Right lobe of liver (tissue), 6 donors: ENCODE measurements at regions not wholly inside any gene's neighbourhood (a gene's known extent, or its start where the extent isn't known, plus 50 kb on each side); places are given as distances from the start of the nearest gene placed in this dataset.
A peak's percentile ranks its signal among the peaks of the same experiment; 100 is the strongest.
"Not testable (repeated sequence)": the region's sequence is repeated elsewhere in the genome, so short reads cannot be mapped to it uniquely, and the experiment has no call there.

Experiments
- ATAC-seq, 4 donors: fragments of 200-7000 bp; cut with Tn5 transposase; one replicate each; pipeline ENCODE4 v1.9.1; 2020; ENCODE audit warnings: mild to moderate bottlenecking in 4 of 4, moderate library complexity in 4 of 4
- DNase-seq, 3 donors: peaks; one replicate each; pipeline ENCODE4 v3.0.0-alpha.2; 2020
- H3K27ac ChIP-seq, 3 donors: fragments of 200-600 bp; one replicate each; pipeline ENCODE4 v1.8.0; 2022
- H3K27me3 ChIP-seq, 2 donors: fragments of 200-600 bp; one replicate each; pipeline ENCODE4 v1.8.0; 2022
- H3K36me3 ChIP-seq, 4 donors: fragments of 200-600 bp; sonication (generic) in 1 of 4; one replicate each; pipeline versions ENCODE4 v1.5.1 to v1.8.0; 2017 to 2022; ENCODE audit warnings: control low read depth in 1 of 4
- H3K4me1 ChIP-seq, 4 donors: fragments of 200-600 bp; sonication (generic) in 1 of 4; one replicate each; pipeline versions ENCODE4 v1.5.1 to v1.8.0; 2017 to 2022; ENCODE audit warnings: control low read depth in 1 of 4
- H3K4me3 ChIP-seq, 3 donors: fragments of 200-600 bp; one replicate each; pipeline ENCODE4 v1.8.0; 2022
- H3K9me3 ChIP-seq, 4 donors: fragments of 200-600 bp; sonication (generic) in 1 of 4; one replicate each; pipeline versions ENCODE4 v1.5.1 to v1.8.0; 2017 to 2022; ENCODE audit warnings: control low read depth in 1 of 4
- POLR2A ChIP-seq: fragments of 450-650 bp; IDR thresholded peaks from one replicate; pipeline ENCODE4 v1.6.1; 2017; ENCODE audit warnings: antibody characterized with exemption, mild to moderate bottlenecking
- WGBS: methylation state at CpG from one replicate; pipeline ENCODE4 v1.1.6; 2018; ENCODE audit warnings: low coverage, low lambda C conversion rate; ENCODE audit not compliant: insufficient coverage; ENCODE audit errors: missing lambda C conversion rate; 5-methylcytosine and 5-hydroxymethylcytosine counted together
- intact Hi-C, 2 donors: fragments of 100-400 bp; cut with DNase I; formaldehyde crosslinking; loops; one replicate each; pipeline versions ENCODE4 v1.11.2 to v1.14.1; 2022
- TF ChIP-seq, protein P1 (sequence below), 4 donors: fragments of 200-600 bp in 3 of 4; fragments of 450-650 bp in 1 of 4; IDR thresholded peaks; one replicate each; pipeline versions ENCODE4 v1.5.1 to v1.8.0; 2016 to 2022; ENCODE audit warnings: antibody characterized with exemption in 4 of 4, mild to moderate bottlenecking in 2 of 4
- donor health status: DM: no; HTN: yes; CAD: no.
- donor health status: DM: no; HTN: no; CAD: no.
- donor health status: DM: no; HTN: no; CAD: no.
- donor health status: DM: no; HTN: yes; CAD: no.
- donor health status: DM: no; HTN: yes; CAD: no.

GRCh38 chr7:135872861-135873260 lies 104.3 kb downstream of the MTPN start:
- H3K9me3 ChIP-seq, H3K4me3 ChIP-seq, H3K36me3 ChIP-seq, H3K27ac ChIP-seq, H3K4me1 ChIP-seq, DNase-seq, H3K27me3 ChIP-seq, intact Hi-C loops, ATAC-seq: not testable (repeated sequence)
- WGBS: 80% methylated on average over 1 of the region's 4 CpGs

DNA sequence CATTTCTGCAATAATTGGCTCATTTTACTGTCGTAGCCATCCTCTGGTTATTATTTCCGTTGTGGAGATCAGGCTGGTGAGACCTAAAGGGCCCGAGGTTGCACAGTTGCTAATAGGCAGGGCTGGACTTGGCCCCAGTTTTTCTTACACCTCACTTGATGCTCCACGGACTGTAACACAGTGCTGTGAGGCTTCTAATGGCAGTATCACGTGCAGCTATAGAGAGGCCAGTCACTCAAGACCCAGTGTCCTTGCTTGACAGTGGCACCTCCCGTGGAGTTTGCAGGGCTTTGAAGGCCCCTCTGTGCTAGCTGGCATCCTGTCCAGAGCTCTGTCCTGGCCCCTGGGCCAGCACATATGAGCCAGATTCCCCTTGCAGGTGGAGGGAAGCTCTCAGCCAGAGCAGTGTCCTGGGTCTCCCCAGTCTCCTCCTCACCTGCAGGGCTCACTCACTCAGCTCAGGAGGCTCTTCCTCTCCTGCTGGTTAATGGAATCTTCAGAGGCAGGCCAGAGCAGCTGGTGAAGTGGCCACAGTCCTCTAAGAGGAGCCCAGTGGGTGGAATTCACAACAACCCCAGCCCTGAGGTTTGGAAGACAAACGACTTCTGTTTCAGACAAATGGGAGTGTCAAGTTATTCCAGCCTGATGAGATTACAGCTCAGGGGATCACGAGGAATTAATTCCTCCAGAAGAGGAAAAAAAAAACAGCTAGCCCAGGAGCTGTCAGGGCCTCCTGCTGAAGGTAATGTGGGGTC lies 114.2 kb upstream of the FAM180A start:
- TF ChIP-seq, protein P1, sequence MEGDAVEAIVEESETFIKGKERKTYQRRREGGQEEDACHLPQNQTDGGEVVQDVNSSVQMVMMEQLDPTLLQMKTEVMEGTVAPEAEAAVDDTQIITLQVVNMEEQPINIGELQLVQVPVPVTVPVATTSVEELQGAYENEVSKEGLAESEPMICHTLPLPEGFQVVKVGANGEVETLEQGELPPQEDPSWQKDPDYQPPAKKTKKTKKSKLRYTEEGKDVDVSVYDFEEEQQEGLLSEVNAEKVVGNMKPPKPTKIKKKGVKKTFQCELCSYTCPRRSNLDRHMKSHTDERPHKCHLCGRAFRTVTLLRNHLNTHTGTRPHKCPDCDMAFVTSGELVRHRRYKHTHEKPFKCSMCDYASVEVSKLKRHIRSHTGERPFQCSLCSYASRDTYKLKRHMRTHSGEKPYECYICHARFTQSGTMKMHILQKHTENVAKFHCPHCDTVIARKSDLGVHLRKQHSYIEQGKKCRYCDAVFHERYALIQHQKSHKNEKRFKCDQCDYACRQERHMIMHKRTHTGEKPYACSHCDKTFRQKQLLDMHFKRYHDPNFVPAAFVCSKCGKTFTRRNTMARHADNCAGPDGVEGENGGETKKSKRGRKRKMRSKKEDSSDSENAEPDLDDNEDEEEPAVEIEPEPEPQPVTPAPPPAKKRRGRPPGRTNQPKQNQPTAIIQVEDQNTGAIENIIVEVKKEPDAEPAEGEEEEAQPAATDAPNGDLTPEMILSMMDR (IDR thresholded peaks at IDR 0.05): no peak
- no peak for TF ChIP-seq POLR2A
- intact Hi-C loops: no loop called here
- Histone ChIP-seq H3K4me1 (no peaks in the 10 kb centered on the region), H3K27ac (no peak overlapping the region), H3K4me3 (no peak overlapping the region), H3K36me3 (no peaks in the 10 kb centered on the region), H3K27me3 (no peaks in the 10 kb centered on the region), H3K9me3 (no peaks in the 10 kb centered on the region)
- WGBS: 47% methylated on average over 7 of the region's 8 CpGs
- ATAC-seq (peak in 1 of 4 donors; percentile 16), DNase-seq (no peak)

- DNase-seq (no peak), ATAC-seq (no peak)
- Histone ChIP-seq H3K27ac (no peak overlapping the region), H3K9me3 (no peaks in the 10 kb centered on the region), H3K36me3 (no peaks in the 10 kb centered on the region), H3K4me1 (no peaks in the 10 kb centered on the region), H3K4me3 (no peak overlapping the region), H3K27me3 (no peaks in the 10 kb centered on the region)
- intact Hi-C loops: no loop called here
- 43% methylated on average over 1 of the region's 2 CpGs for WGBS
- TF ChIP-seq, protein P1 (IDR thresholded peaks at IDR 0.05): no peak
- no peak for TF ChIP-seq POLR2A
Measured at GRCh38 chr7:135859538-135859937, 110.9 kb upstream of the FAM180A start.

- intact Hi-C loops: no loop called here
- Histone ChIP-seq H3K9me3 (no peaks in the 10 kb centered on the region), H3K4me1 (no peaks in the 10 kb centered on the region), H3K4me3 (no peak overlapping the region), H3K27ac (no peak overlapping the region), H3K36me3 (no peaks in the 10 kb centered on the region), H3K27me3 (no peaks in the 10 kb centered on the region)
- no CpG with 5 or more reads among the region's 6 CpGs for WGBS
- DNase-seq (no peak), ATAC-seq (no peak)
- no peak for TF ChIP-seq POLR2A
- TF ChIP-seq, protein P1 (IDR thresholded peaks at IDR 0.05): no peak
Measured at GRCh38 chr7:135858851-135859250, 110.2 kb upstream of the FAM180A start.

- no peak for ATAC-seq
- no peak for DNase-seq
- Histone ChIP-seq H3K36me3 (no peaks in the 10 kb centered on the region), H3K27ac (no peak overlapping the region), H3K4me3 (no peak overlapping the region), H3K27me3 (no peaks in the 10 kb centered on the region), H3K4me1 (no peaks in the 10 kb centered on the region), H3K9me3 (no peaks in the 10 kb centered on the region)
- TF ChIP-seq, protein P1 (IDR thresholded peaks at IDR 0.05): no peak
- TF ChIP-seq POLR2A: no peak
- intact Hi-C loops: no loop called here
- WGBS: no CpG with 5 or more reads among the region's 4 CpGs
Measured at GRCh38 chr7:135858379-135858778, 109.8 kb upstream of the FAM180A start.
